NCI-H187 (cell line): ENCODE measurements at regions not wholly inside any gene's neighbourhood (a gene's known extent, or its start where the extent isn't known, plus 50 kb on each side); places are given as distances from the start of the nearest gene placed in this dataset.
"Not testable (repeated sequence)": the region's sequence is repeated elsewhere in the genome, so short reads cannot be mapped to it uniquely, and the experiment has no call there.

Experiments
- DNase-seq, 2 experiments: peaks; one replicate each; lab custom pipeline; 2025; lab: John Stamatoyannopoulos, UW

- DNase-seq: no peak
These were observed 99.0 kb upstream of the CDYL start for GRCh38 chr6:4677011-4677750.

DNA sequence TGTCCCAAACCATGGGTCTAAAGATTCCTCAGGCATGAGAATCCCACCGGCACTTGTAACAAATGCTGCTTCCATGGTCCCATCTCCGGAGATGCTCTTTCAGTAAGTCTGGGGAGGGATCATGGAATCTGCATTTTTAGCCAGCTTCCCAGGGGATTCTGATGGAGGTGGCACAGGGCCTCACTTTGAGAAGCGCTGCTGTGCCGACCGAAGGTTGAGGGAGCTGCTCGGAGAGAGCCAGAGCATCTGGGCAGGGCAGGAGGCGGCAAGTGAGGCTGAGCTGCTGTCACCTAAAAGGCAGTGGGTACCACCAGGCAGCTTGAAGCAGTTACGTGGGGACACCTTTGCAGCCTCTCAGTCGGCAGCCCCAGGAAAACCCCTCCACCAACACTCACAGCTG lies 100.2 kb upstream of the CDYL start:
- no peak for DNase-seq

GRCh38 chr6:4675121-4675520 lies 101.1 kb upstream of the CDYL start:
- DNase-seq: no peak

DNA sequence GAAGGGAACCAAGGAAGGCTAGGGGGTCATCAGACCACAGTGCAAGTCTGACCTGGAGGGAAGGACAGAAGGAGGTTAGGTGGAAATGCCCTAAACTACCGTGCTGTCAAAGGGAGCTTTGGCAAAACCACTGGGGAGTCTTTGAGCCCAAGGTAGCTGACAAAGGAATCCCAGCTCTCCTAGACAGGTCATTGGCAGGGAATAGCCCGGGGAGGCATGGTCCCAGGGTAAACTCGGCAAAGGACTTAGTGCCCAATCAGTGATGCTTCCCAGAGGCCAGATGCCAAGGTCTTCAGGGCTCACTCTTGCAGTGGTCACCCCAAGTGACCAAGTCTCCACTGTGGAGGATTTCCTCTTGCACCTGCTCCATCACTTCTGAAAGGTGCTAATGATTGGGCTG lies 102.3 kb upstream of the CDYL start:
- DNase-seq: no peak

- DNase-seq: no peak
These were observed 103.4 kb upstream of the CDYL start for GRCh38 chr6:4672772-4673171.

- DNase-seq: no peak
These were observed 104.6 kb upstream of the CDYL start for GRCh38 chr6:4671587-4672115.

- DNase-seq: no peak
These were observed 105.3 kb upstream of the CDYL start for GRCh38 chr6:4670824-4671409.

GRCh38 chr6:4670290-4670689 lies 105.9 kb upstream of the CDYL start:
- DNase-seq: no peak

DNA sequence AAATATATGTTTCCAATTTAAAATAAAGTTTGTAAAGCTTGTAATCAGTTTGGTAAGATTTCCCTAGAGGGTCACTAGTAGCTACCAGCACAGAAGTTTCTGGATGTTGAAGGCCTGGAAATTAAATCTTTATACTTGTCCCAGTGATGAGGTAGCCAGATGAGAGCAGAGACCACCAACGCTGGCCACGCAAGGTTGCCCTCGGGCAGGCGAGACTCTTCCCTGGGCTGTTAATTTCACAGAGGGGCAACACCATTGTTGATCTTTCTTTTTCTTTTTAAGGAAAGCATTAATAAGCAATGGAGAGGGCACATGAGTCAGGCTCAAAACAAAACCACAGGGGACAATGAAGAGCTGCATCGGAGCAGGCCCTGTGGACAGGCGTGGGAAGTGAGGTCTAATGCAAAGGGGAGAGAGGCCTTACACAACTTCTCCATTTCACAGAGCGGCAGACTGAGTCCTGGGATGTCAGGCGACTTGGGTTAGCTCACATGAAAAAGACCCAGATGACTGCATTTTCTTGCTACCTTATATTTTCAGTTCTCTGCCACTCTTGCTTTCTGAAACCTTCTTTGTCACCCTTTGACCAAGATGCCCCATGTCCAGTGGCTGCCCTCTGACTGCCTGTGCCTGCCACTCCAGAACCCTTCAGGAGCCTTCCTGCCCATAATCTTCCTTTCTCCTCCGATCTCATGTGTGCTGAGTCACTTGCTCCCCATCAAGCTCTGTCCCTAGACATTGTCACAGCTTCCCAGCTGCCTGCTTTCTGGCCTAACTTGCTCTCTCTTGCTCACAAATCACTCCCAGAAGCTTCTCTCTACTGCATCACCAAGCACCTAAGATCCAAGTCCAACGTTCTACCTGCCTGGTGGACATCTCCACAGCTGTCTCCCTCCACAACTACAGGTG lies 107.7 kb upstream of the CDYL start:
- no peak for DNase-seq

DNA sequence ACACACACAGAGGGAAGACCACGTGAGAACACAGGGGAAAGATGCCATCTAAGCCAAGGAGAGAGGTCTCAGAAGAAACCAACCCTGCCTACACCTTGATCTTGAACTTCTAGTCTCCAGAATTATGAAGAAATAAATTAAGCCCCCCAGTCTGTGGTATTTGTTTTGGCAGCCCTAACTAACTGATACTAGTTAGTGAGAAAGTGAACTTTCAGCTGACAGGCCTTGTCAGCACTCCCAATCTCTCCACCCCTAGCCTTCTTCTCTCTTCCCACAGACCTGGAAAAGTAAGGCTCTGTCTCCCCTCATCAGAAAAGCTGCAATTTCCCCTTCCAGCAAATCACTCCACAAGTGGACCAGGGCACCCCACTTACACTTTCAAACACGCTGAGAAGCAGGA lies 108.6 kb upstream of the CDYL start:
- no peak for DNase-seq

DNA sequence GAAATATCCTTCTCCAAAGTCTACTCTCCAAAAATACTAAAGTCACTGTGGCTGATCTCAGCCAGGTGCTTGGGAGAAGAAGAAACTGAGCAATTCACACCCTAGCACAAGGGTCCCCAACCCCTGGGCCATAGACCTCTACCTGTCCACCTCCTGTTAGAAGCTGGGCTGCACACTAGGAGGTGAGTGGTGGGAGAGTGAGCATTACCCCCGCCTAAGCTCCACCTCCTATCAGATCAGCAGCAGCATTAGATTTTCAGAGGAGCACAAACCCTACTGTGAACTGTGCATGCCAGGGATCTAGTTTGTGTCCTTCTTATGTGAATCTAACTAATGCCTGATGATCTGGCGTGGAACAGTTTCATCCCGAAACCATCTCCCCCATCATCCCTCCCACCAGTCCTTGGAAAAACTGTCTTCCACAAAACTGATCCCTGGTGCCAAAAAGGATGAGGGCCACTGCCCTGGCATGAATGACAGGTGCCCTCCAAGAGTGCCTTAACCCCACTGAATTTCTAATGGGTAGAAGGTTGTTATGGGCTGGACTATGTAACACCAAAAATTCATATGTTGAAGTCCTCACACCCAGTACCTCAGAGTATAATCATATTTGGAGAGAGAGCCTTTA lies 109.2 kb upstream of the CDYL start:
- no peak for DNase-seq

- no peak for DNase-seq
These were observed 110.5 kb upstream of the CDYL start for GRCh38 chr6:4665489-4666417.

- no peak for DNase-seq
These were observed 111.3 kb upstream of the CDYL start for GRCh38 chr6:4664911-4665310.

DNA sequence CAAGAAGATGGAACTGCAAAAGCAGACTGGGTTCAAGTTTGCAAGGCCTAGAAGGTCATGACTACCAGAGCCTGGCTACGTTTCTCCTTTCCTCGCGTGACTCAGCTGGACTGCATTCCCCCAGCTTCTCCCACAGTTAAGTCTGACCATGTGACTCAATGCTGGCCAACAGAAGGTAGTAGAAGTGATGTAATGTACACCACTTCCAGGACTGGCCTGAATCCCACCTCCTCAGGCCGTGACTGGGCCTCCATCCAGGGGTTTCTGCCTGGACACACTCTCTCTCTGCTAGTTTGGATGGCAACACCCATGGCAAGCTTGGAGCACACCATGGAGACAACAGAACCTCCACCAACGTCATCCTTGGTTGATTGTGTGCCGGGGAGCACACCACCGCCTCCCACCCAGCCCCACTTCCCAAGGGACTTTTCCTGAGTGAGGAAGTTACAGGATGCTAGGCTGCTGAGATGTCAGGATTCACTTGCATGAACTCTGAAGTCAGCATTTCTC lies 112.0 kb upstream of the CDYL start:
- DNase-seq: no peak

GRCh38 chr6:4662886-4663285 lies 113.3 kb upstream of the CDYL start:
- DNase-seq: no peak

GRCh38 chr6:4661391-4661790 lies 114.8 kb upstream of the CDYL start:
- no peak for DNase-seq

- DNase-seq: no peak
These were observed 115.6 kb upstream of the CDYL start for GRCh38 chr6:4660377-4661321.

GRCh38 chr6:4659719-4660118 lies 116.5 kb upstream of the CDYL start:
- DNase-seq: not testable (repeated sequence)

DNA sequence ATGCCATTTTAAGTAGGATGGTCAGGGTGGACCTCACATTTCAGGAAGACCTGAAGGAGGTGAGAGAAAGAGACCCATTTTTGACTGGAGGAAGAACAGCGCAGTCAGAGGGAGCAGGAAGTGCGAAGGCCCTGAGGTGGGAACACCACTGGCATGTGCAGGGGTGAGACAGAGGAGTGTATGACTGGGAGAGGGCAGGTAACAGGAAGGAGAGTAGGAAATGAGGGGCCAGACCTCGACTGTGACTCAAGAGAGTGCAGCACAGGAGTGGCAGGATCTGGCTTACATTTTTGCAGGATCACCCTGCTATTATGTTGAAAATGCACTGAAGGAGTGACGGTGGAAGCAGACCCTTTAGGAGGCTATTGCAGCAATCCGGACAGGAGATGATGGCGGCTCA lies 117.7 kb upstream of the CDYL start:
- DNase-seq: no peak

GRCh38 chr6:4656106-4656505 lies 120.1 kb upstream of the CDYL start:
- no peak for DNase-seq
